ENCODE measurements at regions not wholly inside any gene's neighbourhood (a gene's known extent, or its start where the extent isn't known, plus 50 kb on each side); places are given as distances from the start of the nearest gene placed in this dataset.
A peak's percentile ranks its signal among the peaks of the same experiment; 100 is the strongest.

- 97 to 98% methylated on average over 4 to 5 of the region's 7 CpGs for whole genome bisulfite sequencing, 2 experiments (ENCODE audit: insufficient coverage in 1 of 2, insufficient read length in 1 of 2)
- Histone ChIP-seq H3K27me3 (ENCODE audit: control insufficient read depth, insufficient read depth, low read length, poor library complexity, severe bottlenecking) (no peaks in the 10 kb centered on the region), H3K4me1 (ENCODE audit: control insufficient read depth, insufficient read depth, low read length) (no peaks in the 10 kb centered on the region), H3K27ac (ENCODE audit: low read depth, low read length) (no peak overlapping the region), H3K4me3 (ENCODE audit: low read length) (no peak overlapping the region), H3K9me3 (ENCODE audit: control insufficient read depth, low read length) (no peaks in the 10 kb centered on the region), H3K9ac (ENCODE audit: extremely low read depth, low read length, poor library complexity, severe bottlenecking) (no peak overlapping the region), H3K36me3 (ENCODE audit: control insufficient read depth, insufficient read depth, low read length) (no peaks in the 10 kb centered on the region)
- no peak for TF ChIP-seq CTCF (conservative IDR thresholded peaks at IDR 0.05)
- H3K4me3 Mint-ChIP-seq = no peak overlapping the region
- DNase-seq = no peak
- no peaks in the 10 kb centered on the region for H3K9me3 Mint-ChIP-seq
- no peaks in the 10 kb centered on the region for H3K27me3 Mint-ChIP-seq (ENCODE audit: insufficient read depth)
- H3K36me3 Mint-ChIP-seq (ENCODE audit: low read depth) = peaks cover 4% of the 10 kb centered on the region
- no peak overlapping the region for H3K27ac Mint-ChIP-seq
- peaks cover 10% of the 10 kb centered on the region for H3K4me1 Mint-ChIP-seq
These were observed 134.9 kb upstream of the FOXN3 start for GRCh38 chr14:89551955-89552354.

- no peak overlapping the region for H3K4me3 Mint-ChIP-seq
- no peaks in the 10 kb centered on the region for H3K27me3 Mint-ChIP-seq (ENCODE audit: insufficient read depth)
- peak overlapping the region; percentile 6 for H3K27ac Mint-ChIP-seq
These were observed 134.4 kb upstream of the FOXN3 start for GRCh38 chr14:89551432-89551831.

GRCh38 chr14:89550821-89551220, 133.8 kb upstream of the FOXN3 start:
- Mint-ChIP-seq H3K36me3 (ENCODE audit: low read depth) (peaks cover 4% of the 10 kb centered on the region), H3K27ac (peak overlapping the region; percentile 6), H3K4me3 (no peak overlapping the region), H3K4me1 (peaks cover 10% of the 10 kb centered on the region), H3K9me3 (no peaks in the 10 kb centered on the region), H3K27me3 (ENCODE audit: insufficient read depth) (no peaks in the 10 kb centered on the region)
- H3K4me3 ChIP-seq (ENCODE audit: low read length) = no peak overlapping the region
- no peaks in the 10 kb centered on the region for H3K9me3 ChIP-seq (ENCODE audit: control insufficient read depth, low read length)
- H3K4me1 ChIP-seq (ENCODE audit: control insufficient read depth, insufficient read depth, low read length) = no peaks in the 10 kb centered on the region
- WGBS, 2 experiments (ENCODE audit: insufficient coverage in 1 of 2, insufficient read length in 1 of 2) = 81 to 82% methylated on average over 6 to 8 of the region's 8 CpGs
- H3K36me3 ChIP-seq (ENCODE audit: control insufficient read depth, insufficient read depth, low read length) = no peaks in the 10 kb centered on the region
- DNase-seq = no peak
- H3K9ac ChIP-seq (ENCODE audit: extremely low read depth, low read length, poor library complexity, severe bottlenecking) = no peak overlapping the region
- TF ChIP-seq CTCF (conservative IDR thresholded peaks at IDR 0.05) = no peak
- peak overlapping the region; percentile 72 for H3K27ac ChIP-seq (ENCODE audit: low read depth, low read length)
- H3K27me3 ChIP-seq (ENCODE audit: control insufficient read depth, insufficient read depth, low read length, poor library complexity, severe bottlenecking) = no peaks in the 10 kb centered on the region

More at GRCh38 chr14:89551432-89551831, 134.4 kb upstream of the FOXN3 start:
- peaks cover 4% of the 10 kb centered on the region for H3K36me3 Mint-ChIP-seq (ENCODE audit: low read depth)
- TF ChIP-seq CTCF (conservative IDR thresholded peaks at IDR 0.05) = no peak
- Histone ChIP-seq H3K27me3 (ENCODE audit: control insufficient read depth, insufficient read depth, low read length, poor library complexity, severe bottlenecking) (no peaks in the 10 kb centered on the region), H3K4me3 (ENCODE audit: low read length) (no peak overlapping the region), H3K9ac (ENCODE audit: extremely low read depth, low read length, poor library complexity, severe bottlenecking) (no peak overlapping the region), H3K9me3 (ENCODE audit: control insufficient read depth, low read length) (no peaks in the 10 kb centered on the region), H3K4me1 (ENCODE audit: control insufficient read depth, insufficient read depth, low read length) (no peaks in the 10 kb centered on the region), H3K36me3 (ENCODE audit: control insufficient read depth, insufficient read depth, low read length) (no peaks in the 10 kb centered on the region), H3K27ac (ENCODE audit: low read depth, low read length) (peak overlapping the region; percentile 72)
- DNase-seq = no peak
- H3K4me1 Mint-ChIP-seq = peaks cover 10% of the 10 kb centered on the region
- no peaks in the 10 kb centered on the region for H3K9me3 Mint-ChIP-seq
- WGBS, 2 experiments (ENCODE audit: insufficient coverage in 1 of 2, insufficient read length in 1 of 2) = 92 to 93% methylated on average over 4 to 6 of the region's 6 CpGs
